ENCODE measurements at regions not wholly inside any gene's neighbourhood (a gene's known extent, or its start where the extent isn't known, plus 50 kb on each side); places are given as distances from the start of the nearest gene placed in this dataset.
A peak's percentile ranks its signal among the peaks of the same experiment; 100 is the strongest.
"Not testable (repeated sequence)": the region's sequence is repeated elsewhere in the genome, so short reads cannot be mapped to it uniquely, and the experiment has no call there.

DNA sequence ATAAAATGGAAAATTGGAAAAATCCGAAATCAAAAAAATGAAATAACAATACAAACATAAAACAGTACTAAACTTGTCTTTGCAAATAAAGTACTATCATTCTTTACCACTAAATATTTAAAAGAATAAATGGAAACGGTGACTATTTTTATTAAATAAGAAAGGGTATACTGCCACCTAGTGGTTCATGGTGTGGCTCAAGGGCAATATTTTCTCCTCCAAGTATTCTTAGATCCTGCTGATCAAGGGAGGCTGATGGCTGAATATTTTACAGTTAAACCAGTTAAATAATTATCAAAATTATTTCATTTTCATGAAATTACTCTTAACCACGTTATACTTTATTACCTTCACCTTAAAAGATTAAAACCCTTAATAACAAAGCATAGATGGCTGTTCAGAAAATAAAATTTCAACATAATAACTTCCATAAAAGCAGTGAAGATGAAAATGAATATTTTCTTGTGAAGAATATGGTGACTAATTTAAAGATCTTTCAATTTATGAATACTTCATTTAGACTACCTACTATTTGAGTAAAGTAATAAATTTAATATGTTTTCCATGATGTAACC lies 1793.9 kb downstream of the NCAM2 start:
- DNase-seq (ENCODE audit: extremely low read depth, low read depth) = peak; percentile 2
- TF ChIP-seq, protein P1, sequence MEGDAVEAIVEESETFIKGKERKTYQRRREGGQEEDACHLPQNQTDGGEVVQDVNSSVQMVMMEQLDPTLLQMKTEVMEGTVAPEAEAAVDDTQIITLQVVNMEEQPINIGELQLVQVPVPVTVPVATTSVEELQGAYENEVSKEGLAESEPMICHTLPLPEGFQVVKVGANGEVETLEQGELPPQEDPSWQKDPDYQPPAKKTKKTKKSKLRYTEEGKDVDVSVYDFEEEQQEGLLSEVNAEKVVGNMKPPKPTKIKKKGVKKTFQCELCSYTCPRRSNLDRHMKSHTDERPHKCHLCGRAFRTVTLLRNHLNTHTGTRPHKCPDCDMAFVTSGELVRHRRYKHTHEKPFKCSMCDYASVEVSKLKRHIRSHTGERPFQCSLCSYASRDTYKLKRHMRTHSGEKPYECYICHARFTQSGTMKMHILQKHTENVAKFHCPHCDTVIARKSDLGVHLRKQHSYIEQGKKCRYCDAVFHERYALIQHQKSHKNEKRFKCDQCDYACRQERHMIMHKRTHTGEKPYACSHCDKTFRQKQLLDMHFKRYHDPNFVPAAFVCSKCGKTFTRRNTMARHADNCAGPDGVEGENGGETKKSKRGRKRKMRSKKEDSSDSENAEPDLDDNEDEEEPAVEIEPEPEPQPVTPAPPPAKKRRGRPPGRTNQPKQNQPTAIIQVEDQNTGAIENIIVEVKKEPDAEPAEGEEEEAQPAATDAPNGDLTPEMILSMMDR (IDR thresholded peaks at IDR 0.05; ENCODE audit: low read depth, low read length) = peak; percentile 60

DNA sequence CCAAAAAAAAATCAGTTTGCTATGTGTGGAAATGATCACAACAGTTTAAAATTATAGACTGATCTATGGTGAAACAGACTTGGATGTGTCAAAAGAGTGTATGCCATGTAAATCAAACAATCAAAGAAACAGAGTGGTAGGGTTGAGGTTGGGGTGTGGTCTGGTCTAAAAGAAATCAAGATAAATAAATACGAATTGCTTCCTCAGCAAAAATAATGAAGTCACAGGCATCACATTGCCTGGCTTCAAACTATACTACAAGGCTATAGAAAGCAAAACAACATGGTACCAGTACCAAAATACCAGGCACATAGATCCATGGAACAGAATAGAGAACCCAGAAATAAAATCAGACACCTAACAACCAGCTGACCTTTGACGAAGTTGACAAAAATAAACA lies 1796.9 kb downstream of the NCAM2 start:
- TF ChIP-seq, protein P1 (IDR thresholded peaks at IDR 0.05; ENCODE audit: low read depth, low read length) = no peak
- no peak for DNase-seq (ENCODE audit: extremely low read depth, low read depth)

DNA sequence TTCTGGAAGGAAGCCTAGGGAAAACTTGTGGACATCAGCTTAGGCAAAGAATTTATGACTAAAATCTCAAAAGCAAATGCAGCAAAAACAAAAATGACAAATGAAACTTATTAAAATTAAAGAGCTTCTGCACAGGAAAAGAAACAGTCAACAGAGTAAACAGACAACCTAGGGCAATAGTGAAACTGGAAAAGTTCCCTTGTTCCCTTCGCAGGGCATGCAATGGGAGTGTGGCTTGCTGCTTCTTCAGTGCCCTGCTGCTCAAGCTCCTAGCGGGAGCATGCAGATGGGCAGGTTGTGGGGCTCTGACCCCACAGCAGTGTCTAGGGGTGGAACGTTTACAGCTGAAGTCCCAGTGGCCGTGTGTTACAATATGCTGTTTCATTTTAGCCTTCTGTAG lies 1797.4 kb downstream of the NCAM2 start:
- TF ChIP-seq, protein P1 (IDR thresholded peaks at IDR 0.05; ENCODE audit: low read depth, low read length) = no peak
- no peak for DNase-seq (ENCODE audit: extremely low read depth, low read depth)

DNA sequence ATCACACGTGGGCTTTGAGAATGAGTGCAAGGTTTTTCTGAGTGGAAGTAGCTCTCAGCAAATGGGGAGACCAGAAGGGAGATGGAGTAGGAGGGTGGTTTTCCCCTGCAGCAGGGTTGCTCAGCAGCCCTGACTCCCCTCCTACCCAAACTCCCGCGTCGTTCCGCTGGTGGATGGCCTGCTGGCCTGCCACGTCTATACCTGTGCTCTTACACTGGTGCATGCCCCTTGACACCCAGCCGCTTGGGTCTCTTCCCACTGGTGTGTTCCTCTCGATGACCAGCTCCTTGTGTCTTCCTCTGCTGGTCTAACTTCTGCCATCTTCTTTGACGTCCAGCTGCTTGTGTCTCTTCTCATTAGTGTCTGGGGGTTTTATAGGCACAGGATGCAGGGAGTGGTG lies 1797.9 kb downstream of the NCAM2 start:
- no peak for DNase-seq (ENCODE audit: extremely low read depth, low read depth)
- TF ChIP-seq, protein P1 (IDR thresholded peaks at IDR 0.05; ENCODE audit: low read depth, low read length) = no peak

DNA sequence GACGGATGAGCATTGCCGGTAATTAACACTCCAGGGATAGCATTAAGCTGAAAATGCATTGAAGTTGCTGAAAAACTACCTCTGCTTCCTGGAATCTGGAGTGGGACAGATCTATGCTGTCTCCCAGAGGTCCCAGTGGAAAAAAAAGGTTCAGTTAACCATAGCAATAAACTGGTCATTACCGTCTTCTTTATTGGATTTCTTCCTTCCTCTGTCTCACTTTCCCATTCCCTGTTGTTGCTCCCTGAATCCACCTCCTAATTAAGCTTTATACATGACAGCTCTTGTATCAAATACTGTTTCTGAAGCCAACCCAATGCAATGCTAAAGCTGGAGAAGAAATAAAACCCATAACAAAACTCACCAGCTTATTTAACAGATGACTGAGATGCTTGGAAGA lies 1805.9 kb downstream of the NCAM2 start:
- no peak for DNase-seq (ENCODE audit: extremely low read depth, low read depth)
- TF ChIP-seq, protein P1 (IDR thresholded peaks at IDR 0.05; ENCODE audit: low read depth, low read length) = no peak

DNA sequence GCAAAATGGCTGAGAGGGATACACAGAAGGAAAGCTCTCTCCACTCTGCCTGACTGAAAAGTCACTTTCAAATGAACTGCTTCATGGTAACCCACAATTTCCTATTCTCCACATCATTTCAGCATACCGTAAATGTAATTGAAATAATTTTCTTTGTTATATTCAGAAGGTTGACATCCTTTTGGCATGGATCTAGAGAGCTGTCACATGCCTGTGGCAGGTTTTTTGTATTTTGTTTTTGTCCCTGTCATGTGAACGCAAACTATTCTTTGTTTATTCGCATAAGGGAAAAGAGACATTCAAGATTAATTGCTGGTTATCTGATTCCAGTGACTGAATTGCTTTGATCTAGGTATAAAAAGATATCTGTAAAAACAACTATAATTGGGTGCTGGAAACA lies 1808.1 kb downstream of the NCAM2 start:
- TF ChIP-seq, protein P1 (IDR thresholded peaks at IDR 0.05; ENCODE audit: low read depth, low read length) = no peak
- DNase-seq (ENCODE audit: extremely low read depth, low read depth) = no peak

DNA sequence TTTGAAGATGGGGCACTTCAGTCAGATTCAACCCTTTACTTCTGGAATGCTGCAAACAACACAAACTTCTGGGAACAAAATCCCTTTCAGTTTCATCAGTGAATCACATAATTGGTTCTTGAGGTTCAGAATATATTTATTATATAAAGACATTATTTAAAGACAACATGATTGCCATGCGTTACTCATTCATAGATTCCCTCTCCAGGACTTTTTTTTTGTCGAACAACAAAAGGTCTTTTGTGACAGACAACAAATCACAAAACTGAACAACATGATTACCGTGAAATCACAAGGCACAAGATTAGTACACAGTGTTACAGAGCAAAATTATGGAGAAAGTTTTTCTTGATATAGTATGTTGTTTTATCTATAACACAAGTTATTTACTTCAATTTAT lies 1815.0 kb downstream of the NCAM2 start:
- TF ChIP-seq, protein P1 (IDR thresholded peaks at IDR 0.05; ENCODE audit: low read depth, low read length) = no peak
- DNase-seq (ENCODE audit: extremely low read depth, low read depth) = no peak

DNA sequence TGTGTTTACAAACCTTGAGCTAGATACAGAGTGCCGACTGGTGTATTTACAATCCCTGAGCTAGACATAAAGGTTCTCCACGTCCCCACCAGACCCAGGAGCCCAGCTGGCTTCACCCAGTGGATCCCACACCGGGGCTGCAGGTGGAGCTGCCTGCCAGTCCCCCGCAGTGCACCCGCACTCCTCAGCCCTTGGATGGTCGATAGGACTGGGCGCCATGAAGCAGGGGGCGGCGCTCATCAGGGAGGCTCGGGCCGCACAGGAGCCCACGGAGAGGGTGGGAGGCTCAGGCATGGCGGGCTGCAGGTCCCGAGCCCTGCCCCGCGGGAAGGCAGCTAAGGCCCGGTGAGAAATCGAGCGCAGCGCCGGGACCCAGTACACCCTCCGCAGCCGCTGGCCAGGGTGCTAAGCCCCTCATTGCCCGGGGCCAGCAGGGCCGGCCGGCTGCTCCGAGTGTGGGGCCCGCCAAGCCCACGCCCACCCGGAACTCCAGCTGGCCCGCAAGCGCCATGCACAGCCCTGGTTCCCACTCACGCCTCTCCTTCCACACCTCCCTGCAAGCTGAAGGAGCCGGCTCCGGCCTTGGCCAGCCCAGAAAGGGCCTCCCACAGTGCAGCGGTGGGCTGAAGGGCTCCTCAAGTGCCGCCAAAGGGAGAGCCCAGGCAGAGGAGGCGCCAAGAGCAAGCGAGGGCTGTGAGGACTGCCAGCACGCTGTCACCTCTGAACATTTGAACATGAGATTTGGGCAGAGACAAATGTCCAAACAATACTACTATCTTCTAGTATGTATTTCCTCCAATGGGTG lies 1820.7 kb downstream of the NCAM2 start:
- not testable (repeated sequence) for DNase-seq (ENCODE audit: extremely low read depth, low read depth)
